H9 (cell line): ENCODE measurements at regions not wholly inside any gene's neighbourhood (a gene's known extent, or its start where the extent isn't known, plus 50 kb on each side); places are given as distances from the start of the nearest gene placed in this dataset.

Experiments used
- DNase-seq: peaks from one replicate; pipeline ENCODE4 v3.0.0-alpha.2; 2017
- H2AFZ ChIP-seq: one replicate; pipeline ENCODE4 v1.6.1; 2013; ENCODE audit warnings: mild to moderate bottlenecking, low read length, control low read depth, moderate library complexity
- H2AK5ac ChIP-seq: 2 replicates; pipeline ENCODE4 v1.6.1; 2013; ENCODE audit warnings: low read length, control low read depth, mixed read lengths; ENCODE audit not compliant: insufficient read length
- H2BK120ac ChIP-seq: one replicate; pipeline ENCODE4 v1.6.1; 2013; ENCODE audit warnings: low read depth, mild to moderate bottlenecking, low read length, control low read depth, inconsistent platforms; ENCODE audit not compliant: poor library complexity, severe bottlenecking
- H2BK12ac ChIP-seq: 2 replicates; pipeline ENCODE4 v1.6.1; 2013; ENCODE audit warnings: low read length, control low read depth, mixed read lengths, low read depth; ENCODE audit not compliant: insufficient read length
- H2BK15ac ChIP-seq: 2 replicates; pipeline ENCODE4 v1.6.1; 2013; ENCODE audit warnings: low read depth, low read length, control low read depth
- H2BK20ac ChIP-seq: one replicate; pipeline ENCODE4 v1.6.1; 2013; ENCODE audit warnings: low read depth, mild to moderate bottlenecking, low read length, control low read depth, inconsistent platforms; ENCODE audit not compliant: poor library complexity, severe bottlenecking
- H2BK5ac ChIP-seq: 2 replicates; pipeline ENCODE4 v1.6.1; 2013; ENCODE audit warnings: low read length, control low read depth, mixed read lengths; ENCODE audit not compliant: insufficient read length
- H3K14ac ChIP-seq: 2 replicates; pipeline ENCODE4 v1.6.1; 2013; ENCODE audit warnings: low read length, control low read depth; ENCODE audit not compliant: insufficient read depth
- H3K18ac ChIP-seq: 2 replicates; pipeline ENCODE4 v1.6.1; 2013; ENCODE audit warnings: low read depth, mild to moderate bottlenecking, mixed read lengths, low read length, control low read depth; ENCODE audit not compliant: insufficient read length
- H3K23ac ChIP-seq: 2 replicates; pipeline ENCODE4 v1.6.1; 2013; ENCODE audit warnings: low read length, control low read depth, mixed read lengths, low read depth; ENCODE audit not compliant: insufficient read length
- H3K23me2 ChIP-seq: 2 replicates; pipeline ENCODE4 v1.6.1; 2013; ENCODE audit warnings: low read depth, mild to moderate bottlenecking, mixed read lengths, low read length, control low read depth; ENCODE audit not compliant: insufficient read length, poor library complexity, severe bottlenecking
- H3K27ac ChIP-seq: 2 replicates; pipeline ENCODE4 v1.5.1; 2013; ENCODE audit warnings: low read length, control low read depth, mixed read lengths, low read depth; ENCODE audit not compliant: insufficient read length
- H3K27me3 ChIP-seq: 2 replicates; pipeline ENCODE4 v1.6.1; 2013; ENCODE audit warnings: low read length, control low read depth, inconsistent platforms; ENCODE audit not compliant: insufficient read depth
- H3K4ac ChIP-seq: 2 replicates; pipeline ENCODE4 v1.6.1; 2013; ENCODE audit warnings: low read depth, mild to moderate bottlenecking, control low read depth, inconsistent platforms, low read length, moderate library complexity
- H3K4me1 ChIP-seq: 2 replicates; pipeline ENCODE4 v1.6.1; 2013; ENCODE audit warnings: low read length, control low read depth, inconsistent platforms; ENCODE audit not compliant: insufficient read depth
- H3K4me2 ChIP-seq: 2 replicates; pipeline ENCODE4 v1.6.1; 2013; ENCODE audit warnings: low read length, control low read depth, mixed read lengths; ENCODE audit not compliant: insufficient read length, insufficient read depth
- H3K56ac ChIP-seq: 2 replicates; pipeline ENCODE4 v1.6.1; 2013; ENCODE audit warnings: low read depth, mild to moderate bottlenecking, mixed read lengths, low read length, control low read depth; ENCODE audit not compliant: insufficient read length
- H3K79me1 ChIP-seq: 2 replicates; pipeline ENCODE4 v1.6.1; 2013; ENCODE audit warnings: low read depth, mild to moderate bottlenecking, moderate library complexity, low read length, control low read depth, inconsistent platforms; ENCODE audit not compliant: insufficient read depth, poor library complexity, severe bottlenecking
- H3K79me2 ChIP-seq: 2 replicates; pipeline ENCODE4 v1.6.1; 2013; ENCODE audit warnings: low read length, control low read depth, inconsistent platforms; ENCODE audit not compliant: insufficient read depth
- H3K9ac ChIP-seq: 2 replicates; pipeline ENCODE4 v1.6.1; 2013; ENCODE audit warnings: low read length, control low read depth, mixed read lengths; ENCODE audit not compliant: insufficient read length; ENCODE audit errors: extremely low read depth
- H3K9me3 ChIP-seq: one replicate; pipeline ENCODE4 v1.6.1; 2013; ENCODE audit warnings: low read depth, low read length, inconsistent platforms; ENCODE audit not compliant: control insufficient read depth
- H3T11ph ChIP-seq: one replicate; pipeline ENCODE4 v1.6.1; 2013; ENCODE audit warnings: mild to moderate bottlenecking, low read length, control low read depth, inconsistent platforms
- H4K20me1 ChIP-seq: one replicate; pipeline ENCODE4 v1.6.1; 2013; ENCODE audit not compliant: control insufficient read depth, insufficient read length, insufficient read depth
- H4K5ac ChIP-seq: 2 replicates; pipeline ENCODE4 v1.6.1; 2013; ENCODE audit warnings: low read depth, mild to moderate bottlenecking, mixed read lengths, low read length, control low read depth; ENCODE audit not compliant: insufficient read length
- H4K8ac ChIP-seq: replicated peaks from 2 replicates; pipeline ENCODE4 v1.6.1; 2013; ENCODE audit warnings: low read length, control low read depth, mixed read lengths, low read depth; ENCODE audit not compliant: insufficient read length
- H4K91ac ChIP-seq: 2 replicates; pipeline ENCODE4 v1.6.1; 2013; ENCODE audit warnings: low read depth, mild to moderate bottlenecking, moderate library complexity, mixed read lengths, low read length, control low read depth; ENCODE audit not compliant: insufficient read length
- H3K27ac Mint-ChIP-seq, 3 experiments: 2 replicates in 2 of 3; 3 replicates in 1 of 3; pipeline ENCODE4 v1.8.0; 2020 to 2021; ENCODE audit warnings: mixed read lengths in 3 of 3, mild to moderate bottlenecking in 1 of 3, moderate library complexity in 1 of 3
- H3K27me3 Mint-ChIP-seq: 2 replicates; pipeline ENCODE4 v1.8.0; 2021; ENCODE audit warnings: low read depth, mild to moderate bottlenecking, moderate library complexity, mixed read lengths
- H3K36me3 Mint-ChIP-seq, 3 experiments: 2 replicates in 2 of 3; 3 replicates in 1 of 3; pipeline ENCODE4 v1.8.0; 2020 to 2021; ENCODE audit warnings: low read depth in 3 of 3, mixed read lengths in 3 of 3; ENCODE audit not compliant: insufficient read depth in 1 of 3
- H3K4me1 Mint-ChIP-seq, 2 experiments: 2 replicates each; pipeline ENCODE4 v1.8.0; 2020; ENCODE audit warnings: mixed read lengths in 2 of 2
- H3K4me3 Mint-ChIP-seq, 2 experiments: 2 replicates in 1 of 2; 3 replicates in 1 of 2; pipeline ENCODE4 v1.8.0; 2020 to 2021; ENCODE audit warnings: mild to moderate bottlenecking in 2 of 2, mixed read lengths in 2 of 2, moderate library complexity in 1 of 2
- H3K9me3 Mint-ChIP-seq, 2 experiments: 2 replicates in 1 of 2; 3 replicates in 1 of 2; pipeline ENCODE4 v1.8.0; 2020; ENCODE audit warnings: mild to moderate bottlenecking in 2 of 2, mixed read lengths in 2 of 2, moderate library complexity in 1 of 2
- WGBS: extraction: QIAGEN DNeasy Blood & Tissue Kit; methylation state at CpG from one replicate; pipeline ENCODE4 v1.1.7; 2013; ENCODE audit warnings: missing lambda C conversion rate, low lambda C conversion rate, mixed read lengths; ENCODE audit not compliant: insufficient read length; ENCODE audit errors: extremely low coverage; 5-methylcytosine and 5-hydroxymethylcytosine counted together
- TF ChIP-seq, protein P1 (sequence below): fragments of 200-600 bp; sonication (generic); conservative IDR thresholded peaks from 3 replicates; pipeline ENCODE4 v1.8.0; 2021; ENCODE audit warnings: antibody characterized with exemption, mild to moderate bottlenecking

DNA sequence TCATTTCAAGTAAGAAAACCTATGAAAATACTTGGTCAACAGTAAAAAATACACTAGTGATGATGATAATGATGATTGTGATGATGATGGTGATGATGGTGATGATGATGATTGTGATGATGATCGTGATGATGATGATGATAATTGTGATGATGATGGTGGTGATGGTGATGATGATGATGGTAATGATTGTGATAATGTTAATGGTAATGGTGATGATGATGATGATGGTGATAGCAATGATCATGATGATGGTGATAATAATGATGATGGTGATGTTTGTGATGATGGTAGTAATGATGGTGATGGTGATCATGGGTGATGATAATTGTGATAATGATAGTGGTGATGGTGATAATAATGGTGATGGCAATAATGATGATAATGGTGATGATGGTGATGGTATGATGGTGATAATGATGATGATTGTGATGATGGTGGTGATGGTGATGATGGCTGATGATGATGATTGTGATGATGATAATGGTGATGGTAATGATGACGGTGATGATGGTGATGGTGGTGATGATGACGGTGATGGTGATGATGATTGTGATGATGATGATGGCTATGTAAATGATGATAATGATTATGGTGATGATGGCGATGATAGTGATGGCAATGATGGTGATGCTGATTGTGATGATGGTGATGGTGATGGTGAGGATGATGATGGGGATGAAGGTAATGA lies 62.1 kb downstream of the VCX3A start:
- TF ChIP-seq, protein P1, sequence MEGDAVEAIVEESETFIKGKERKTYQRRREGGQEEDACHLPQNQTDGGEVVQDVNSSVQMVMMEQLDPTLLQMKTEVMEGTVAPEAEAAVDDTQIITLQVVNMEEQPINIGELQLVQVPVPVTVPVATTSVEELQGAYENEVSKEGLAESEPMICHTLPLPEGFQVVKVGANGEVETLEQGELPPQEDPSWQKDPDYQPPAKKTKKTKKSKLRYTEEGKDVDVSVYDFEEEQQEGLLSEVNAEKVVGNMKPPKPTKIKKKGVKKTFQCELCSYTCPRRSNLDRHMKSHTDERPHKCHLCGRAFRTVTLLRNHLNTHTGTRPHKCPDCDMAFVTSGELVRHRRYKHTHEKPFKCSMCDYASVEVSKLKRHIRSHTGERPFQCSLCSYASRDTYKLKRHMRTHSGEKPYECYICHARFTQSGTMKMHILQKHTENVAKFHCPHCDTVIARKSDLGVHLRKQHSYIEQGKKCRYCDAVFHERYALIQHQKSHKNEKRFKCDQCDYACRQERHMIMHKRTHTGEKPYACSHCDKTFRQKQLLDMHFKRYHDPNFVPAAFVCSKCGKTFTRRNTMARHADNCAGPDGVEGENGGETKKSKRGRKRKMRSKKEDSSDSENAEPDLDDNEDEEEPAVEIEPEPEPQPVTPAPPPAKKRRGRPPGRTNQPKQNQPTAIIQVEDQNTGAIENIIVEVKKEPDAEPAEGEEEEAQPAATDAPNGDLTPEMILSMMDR, result no peak
- no peaks in the 10 kb centered on the region for H3K27me3 ChIP-seq
- H3K9me3 ChIP-seq, result no peaks in the 10 kb centered on the region
- H4K5ac ChIP-seq, result no peak overlapping the region
- no peaks in the 10 kb centered on the region for H3K23me2 ChIP-seq
- no peak overlapping the region for H4K91ac ChIP-seq
- Mint-ChIP-seq H3K36me3 (peaks cover 0 to 2% (median 0%) of the 10 kb centered on the region in 3 experiments; a peak in 2 of 7 replicates), H3K27ac (no peak overlapping the region), H3K4me1 (no peaks in the 10 kb centered on the region), H3K4me3 (no peak overlapping the region), H3K27me3 (no peaks in the 10 kb centered on the region), H3K9me3 (peaks cover 0 to 5% of the 10 kb centered on the region in 2 experiments; a peak in 4 of 5 replicates)
- no peak overlapping the region for H2BK120ac ChIP-seq
- H2AFZ ChIP-seq, result no peak overlapping the region
- WGBS, result 100% methylated on average over 4 of the region's 4 CpGs
- no peaks in the 10 kb centered on the region for H3K4me1 ChIP-seq
- H3T11ph ChIP-seq, result no peak overlapping the region
- H3K27ac ChIP-seq, result no peak overlapping the region
- H3K23ac ChIP-seq, result no peak overlapping the region
- no peaks in the 10 kb centered on the region for H3K79me2 ChIP-seq
- no peak overlapping the region for H2BK15ac ChIP-seq
- no peak overlapping the region for H3K14ac ChIP-seq
- H3K79me1 ChIP-seq, result no peaks in the 10 kb centered on the region
- H3K18ac ChIP-seq, result no peak overlapping the region
- no peak overlapping the region for H3K9ac ChIP-seq
- H2BK20ac ChIP-seq, result no peak overlapping the region
- no peak overlapping the region for H4K8ac ChIP-seq
- H2BK5ac ChIP-seq, result no peak overlapping the region
- no peak overlapping the region for H3K56ac ChIP-seq
- H2BK12ac ChIP-seq, result no peak overlapping the region
- H3K4ac ChIP-seq, result no peak overlapping the region
- H4K20me1 ChIP-seq, result no peaks in the 10 kb centered on the region
- H3K4me2 ChIP-seq, result no peak overlapping the region
- H2AK5ac ChIP-seq, result no peak overlapping the region
- DNase-seq, result no peak
